Suprapubic skin (tissue), 3 donors: ENCODE measurements at regions not wholly inside any gene's neighbourhood (a gene's known extent, or its start where the extent isn't known, plus 50 kb on each side); places are given as distances from the start of the nearest gene placed in this dataset.

Experiments
- CTCF ChIP-seq, 2 donors: fragments of 200-600 bp in 1 of 2; fragments of 450-650 bp in 1 of 2; sonication (generic) in 1 of 2; IDR thresholded peaks; one replicate each; pipeline ENCODE4 v1.5.1; 2016 to 2019; ENCODE audit warnings: antibody characterized with exemption in 2 of 2, mild to moderate bottlenecking in 1 of 2, moderate library complexity in 1 of 2
- POLR2A ChIP-seq, 2 donors: fragments of 450-650 bp; IDR thresholded peaks; one replicate each; pipeline ENCODE4 v1.6.1; 2017; ENCODE audit warnings: antibody characterized with exemption in 2 of 2, mild to moderate bottlenecking in 2 of 2, moderate library complexity in 2 of 2

GRCh38 chr4:42785817-42786216 is 106.7 kb upstream of the GRXCR1 start:
- TF ChIP-seq CTCF (IDR thresholded peaks at IDR 0.05), result no peak
- no peak for TF ChIP-seq POLR2A (IDR thresholded peaks at IDR 0.05)
